KMS-11 (cell line): ENCODE measurements at regions not wholly inside any gene's neighbourhood (a gene's known extent, or its start where the extent isn't known, plus 50 kb on each side); places are given as distances from the start of the nearest gene placed in this dataset.

ENCODE experiments used
- H2AFZ ChIP-seq: fragments of 200-600 bp; sonication (generic); 2 replicates; pipeline ENCODE4 v1.6.1; 2016; ENCODE audit warnings: antibody characterized with exemption, mixed run types, low read depth
- H3K27ac ChIP-seq: fragments of 200-600 bp; sonication (generic); 2 replicates; pipeline ENCODE4 v1.6.1; 2016; ENCODE audit warnings: mild to moderate bottlenecking, mixed run types
- H3K27me3 ChIP-seq: fragments of 200-600 bp; sonication (generic); 2 replicates; pipeline ENCODE4 v1.6.1; 2017; ENCODE audit warnings: mild to moderate bottlenecking, low read depth, mixed run types, moderate library complexity; ENCODE audit not compliant: insufficient read depth
- H3K36me3 ChIP-seq: fragments of 200-600 bp; sonication (generic); 2 replicates; pipeline ENCODE4 v1.6.1; 2017; ENCODE audit warnings: mild to moderate bottlenecking, mixed run types; ENCODE audit not compliant: insufficient read depth
- H3K4me1 ChIP-seq: fragments of 200-600 bp; sonication (generic); 2 replicates; pipeline ENCODE4 v1.6.1; 2016; ENCODE audit warnings: mild to moderate bottlenecking, low read depth, mixed run types; ENCODE audit not compliant: poor library complexity, severe bottlenecking
- H3K4me2 ChIP-seq: fragments of 200-600 bp; sonication (generic); 2 replicates; pipeline ENCODE4 v1.7.0; 2016; ENCODE audit warnings: mild to moderate bottlenecking, mixed run types
- H3K4me3 ChIP-seq: fragments of 200-600 bp; sonication (generic); IDR thresholded peaks from 2 replicates; pipeline ENCODE4 v1.6.1; 2017; ENCODE audit warnings: low read depth, low read length, mixed read lengths; ENCODE audit not compliant: insufficient read depth
- H3K79me2 ChIP-seq: fragments of 200-600 bp; sonication (generic); 2 replicates; pipeline ENCODE4 v1.6.1; 2016; ENCODE audit warnings: low read depth, mixed run types; ENCODE audit not compliant: insufficient read depth
- H3K9ac ChIP-seq: fragments of 200-600 bp; sonication (generic); 2 replicates; pipeline ENCODE4 v1.6.1; 2016; ENCODE audit warnings: mild to moderate bottlenecking, mixed run types
- H4K20me1 ChIP-seq: fragments of 200-600 bp; sonication (generic); 2 replicates; pipeline ENCODE4 v1.6.1; 2016; ENCODE audit warnings: mild to moderate bottlenecking, mixed run types; ENCODE audit not compliant: insufficient read depth
- TF ChIP-seq, protein P1 (sequence below): fragments of 200-600 bp; sonication (generic); conservative IDR thresholded peaks from 2 replicates; pipeline ENCODE4 v1.6.1; 2017; ENCODE audit warnings: low read depth, mild to moderate bottlenecking, antibody characterized with exemption, low read length, moderate library complexity, mixed read lengths

DNA sequence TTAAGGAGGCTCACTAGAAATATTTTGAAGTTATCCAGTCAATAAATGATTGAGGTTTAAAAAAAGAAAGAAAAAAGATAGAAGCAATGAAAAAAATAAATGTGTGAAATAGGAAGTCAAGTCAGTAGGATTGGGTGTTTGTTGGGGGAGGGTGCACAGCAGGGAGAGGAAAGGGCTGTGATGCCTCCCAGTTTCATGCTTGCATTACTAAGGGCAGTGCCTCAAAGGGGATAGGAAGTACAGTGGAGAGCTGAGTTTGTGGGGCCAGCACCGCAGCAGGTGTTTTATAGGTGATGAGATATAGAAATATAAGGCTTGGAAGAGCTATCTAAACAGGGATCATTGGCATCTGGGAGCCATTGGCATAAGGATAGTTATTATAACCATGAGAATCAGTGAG, 919.2 kb downstream of the STIM2 start:
- no peaks in the 10 kb centered on the region for H3K4me1 ChIP-seq
- no peak overlapping the region for H3K4me2 ChIP-seq
- no peak overlapping the region for H3K9ac ChIP-seq
- no peaks in the 10 kb centered on the region for H4K20me1 ChIP-seq
- no peaks in the 10 kb centered on the region for H3K27me3 ChIP-seq
- H3K79me2 ChIP-seq = no peaks in the 10 kb centered on the region
- H3K4me3 ChIP-seq = no peak overlapping the region
- no peaks in the 10 kb centered on the region for H3K36me3 ChIP-seq
- TF ChIP-seq, protein P1, sequence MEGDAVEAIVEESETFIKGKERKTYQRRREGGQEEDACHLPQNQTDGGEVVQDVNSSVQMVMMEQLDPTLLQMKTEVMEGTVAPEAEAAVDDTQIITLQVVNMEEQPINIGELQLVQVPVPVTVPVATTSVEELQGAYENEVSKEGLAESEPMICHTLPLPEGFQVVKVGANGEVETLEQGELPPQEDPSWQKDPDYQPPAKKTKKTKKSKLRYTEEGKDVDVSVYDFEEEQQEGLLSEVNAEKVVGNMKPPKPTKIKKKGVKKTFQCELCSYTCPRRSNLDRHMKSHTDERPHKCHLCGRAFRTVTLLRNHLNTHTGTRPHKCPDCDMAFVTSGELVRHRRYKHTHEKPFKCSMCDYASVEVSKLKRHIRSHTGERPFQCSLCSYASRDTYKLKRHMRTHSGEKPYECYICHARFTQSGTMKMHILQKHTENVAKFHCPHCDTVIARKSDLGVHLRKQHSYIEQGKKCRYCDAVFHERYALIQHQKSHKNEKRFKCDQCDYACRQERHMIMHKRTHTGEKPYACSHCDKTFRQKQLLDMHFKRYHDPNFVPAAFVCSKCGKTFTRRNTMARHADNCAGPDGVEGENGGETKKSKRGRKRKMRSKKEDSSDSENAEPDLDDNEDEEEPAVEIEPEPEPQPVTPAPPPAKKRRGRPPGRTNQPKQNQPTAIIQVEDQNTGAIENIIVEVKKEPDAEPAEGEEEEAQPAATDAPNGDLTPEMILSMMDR = no peak
- no peak overlapping the region for H2AFZ ChIP-seq
- no peak overlapping the region for H3K27ac ChIP-seq

DNA sequence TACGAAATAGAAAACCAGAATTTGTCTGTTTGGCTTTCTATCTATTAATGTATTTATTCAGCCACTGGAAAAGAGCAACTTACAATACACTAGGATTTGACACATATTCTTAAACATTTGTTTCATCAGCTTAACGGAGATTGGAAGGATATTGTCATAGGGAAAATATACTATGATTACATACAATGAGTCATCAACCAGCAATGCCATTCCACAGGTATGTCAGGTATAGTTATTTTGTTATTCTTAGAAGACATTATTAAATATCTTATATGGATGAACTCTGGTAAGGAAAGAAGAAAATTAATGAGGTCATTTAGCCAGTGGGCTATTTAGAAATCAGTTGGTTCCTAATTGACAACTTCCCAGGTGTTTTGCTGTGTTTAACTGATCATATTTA, 926.6 kb downstream of the STIM2 start:
- Histone ChIP-seq H3K4me1 (no peaks in the 10 kb centered on the region), H3K79me2 (no peaks in the 10 kb centered on the region), H2AFZ (no peak overlapping the region), H4K20me1 (no peaks in the 10 kb centered on the region), H3K9ac (no peak overlapping the region), H3K27me3 (no peaks in the 10 kb centered on the region), H3K4me3 (no peak overlapping the region), H3K36me3 (no peaks in the 10 kb centered on the region), H3K4me2 (no peak overlapping the region), H3K27ac (no peak overlapping the region)
- TF ChIP-seq, protein P1 = no peak

GRCh38 chr4:27789773-27790172, 929.1 kb downstream of the STIM2 start:
- no peak overlapping the region for H2AFZ ChIP-seq
- no peak overlapping the region for H3K9ac ChIP-seq
- H3K4me1 ChIP-seq = no peaks in the 10 kb centered on the region
- H3K36me3 ChIP-seq = no peaks in the 10 kb centered on the region
- H3K27me3 ChIP-seq = no peaks in the 10 kb centered on the region
- no peak overlapping the region for H3K27ac ChIP-seq
- TF ChIP-seq, protein P1 = no peak
- H4K20me1 ChIP-seq = no peaks in the 10 kb centered on the region
- no peak overlapping the region for H3K4me3 ChIP-seq
- H3K79me2 ChIP-seq = no peaks in the 10 kb centered on the region
- no peak overlapping the region for H3K4me2 ChIP-seq

- no peaks in the 10 kb centered on the region for H4K20me1 ChIP-seq
- H3K4me2 ChIP-seq = no peak overlapping the region
- no peaks in the 10 kb centered on the region for H3K36me3 ChIP-seq
- H3K27ac ChIP-seq = no peak overlapping the region
- no peak overlapping the region for H3K4me3 ChIP-seq
- H3K27me3 ChIP-seq = no peaks in the 10 kb centered on the region
- no peak overlapping the region for H2AFZ ChIP-seq
- H3K79me2 ChIP-seq = no peaks in the 10 kb centered on the region
- H3K9ac ChIP-seq = no peak overlapping the region
- TF ChIP-seq, protein P1 = no peak
- no peaks in the 10 kb centered on the region for H3K4me1 ChIP-seq
Measured at GRCh38 chr4:27790911-27791310, 930.3 kb downstream of the STIM2 start.
